Brain microvascular endothelial cell (primary cell): ENCODE measurements at regions not wholly inside any gene's neighbourhood (a gene's known extent, or its start where the extent isn't known, plus 50 kb on each side); places are given as distances from the start of the nearest gene placed in this dataset.

Experiments
- DNase-seq: peaks from one replicate; pipeline ENCODE4 v3.0.0-alpha.2; 2020
- H3K27ac ChIP-seq: fragments of 250-450 bp; sonication (Bioruptor Pico); 2 replicates; pipeline ENCODE4 v1.5.1; 2020; ENCODE audit warnings: mild to moderate bottlenecking, moderate library complexity
- H3K27me3 ChIP-seq: fragments of 250-450 bp; sonication (Bioruptor Pico); replicated peaks from 2 replicates; pipeline ENCODE4 v1.5.1; 2020; ENCODE audit warnings: mild to moderate bottlenecking
- H3K36me3 ChIP-seq: fragments of 250-450 bp; sonication (Bioruptor Pico); replicated peaks from 2 replicates; pipeline ENCODE4 v1.5.1; 2020; ENCODE audit warnings: mild to moderate bottlenecking
- H3K4me3 ChIP-seq: 2 replicates; pipeline ENCODE4 v1.5.1; 2011; ENCODE audit warnings: low read depth, mild to moderate bottlenecking, control low read depth, low read length, moderate library complexity
- CTCF ChIP-seq: IDR thresholded peaks from 2 replicates; pipeline ENCODE4 v1.5.1; 2011; ENCODE audit warnings: low read depth, mild to moderate bottlenecking, moderate library complexity, low read length, control low read depth, inconsistent platforms; ENCODE audit errors: missing control alignments
- in situ Hi-C: cut with HindIII; loops from 2 replicates; pipeline ENCODE4 v1.10.0; 2017; ENCODE audit warnings: low sequenced_read_pairs, low pct_ligation_motif_present

GRCh38 chr3:159757341-159758060 lies 231.1 kb upstream of the IL12A start:
- in situ Hi-C loops: no loop called here

GRCh38 chr3:159760046-159760445 lies 228.6 kb upstream of the IL12A start:
- no peaks in the 10 kb centered on the region for H3K36me3 ChIP-seq
- in situ Hi-C loops: no loop called here
- H3K4me3 ChIP-seq: no peak overlapping the region
- H3K27ac ChIP-seq: no peak overlapping the region
- TF ChIP-seq CTCF: no peak
- H3K27me3 ChIP-seq: no peaks in the 10 kb centered on the region
- DNase-seq: no peak

More at GRCh38 chr3:159757341-159758060, 231.1 kb upstream of the IL12A start:
- H3K36me3 ChIP-seq: no peaks in the 10 kb centered on the region
- no peaks in the 10 kb centered on the region for H3K27me3 ChIP-seq
- no peak for TF ChIP-seq CTCF
- no peak overlapping the region for H3K27ac ChIP-seq
- DNase-seq: no peak
- no peak overlapping the region for H3K4me3 ChIP-seq

- H3K27ac ChIP-seq: no peak overlapping the region
- no peak overlapping the region for H3K4me3 ChIP-seq
- no peak for TF ChIP-seq CTCF
- H3K36me3 ChIP-seq: no peaks in the 10 kb centered on the region
- in situ Hi-C loops: no loop called here
- no peak for DNase-seq
- no peaks in the 10 kb centered on the region for H3K27me3 ChIP-seq
Measured at GRCh38 chr3:159761369-159761768, 227.3 kb upstream of the IL12A start.

GRCh38 chr3:159761848-159762635 lies 226.6 kb upstream of the IL12A start:
- in situ Hi-C loops: no loop called here

GRCh38 chr3:159763011-159763601 lies 225.5 kb upstream of the IL12A start:
- no peaks in the 10 kb centered on the region for H3K27me3 ChIP-seq
- DNase-seq: peak; percentile 85
- in situ Hi-C loops: no loop called here
- peak overlapping the region; percentile 83 for H3K4me3 ChIP-seq
- no peak for TF ChIP-seq CTCF
- H3K27ac ChIP-seq: peak overlapping the region; percentile 95
- no peaks in the 10 kb centered on the region for H3K36me3 ChIP-seq

More at GRCh38 chr3:159761848-159762635, 226.6 kb upstream of the IL12A start:
- no peak for DNase-seq
- Histone ChIP-seq H3K36me3 (no peaks in the 10 kb centered on the region), H3K27ac (peak overlapping the region; percentile 95), H3K4me3 (no peak overlapping the region), H3K27me3 (no peaks in the 10 kb centered on the region)
- no peak for TF ChIP-seq CTCF
